Esophagus muscularis mucosa (tissue), 4 donors: ENCODE measurements at regions not wholly inside any gene's neighbourhood (a gene's known extent, or its start where the extent isn't known, plus 50 kb on each side); places are given as distances from the start of the nearest gene placed in this dataset.
"Not testable (repeated sequence)": the region's sequence is repeated elsewhere in the genome, so short reads cannot be mapped to it uniquely, and the experiment has no call there.

Experiments used
- DNase-seq: peaks from one replicate; pipeline ENCODE4 v3.0.0-alpha.2; 2017; ENCODE audit errors: extremely low spot score
- H3K27ac ChIP-seq, 4 donors: fragments of 200-600 bp; sonication (generic); replicated peaks in 1 of 4; 1 replicate in 3 of 4; 2 replicates in 1 of 4; pipeline ENCODE4 v1.5.1; 2016 to 2019; ENCODE audit warnings: mild to moderate bottlenecking in 1 of 4
- H3K27me3 ChIP-seq, 4 donors: fragments of 200-600 bp; sonication (generic); one replicate each; pipeline versions ENCODE4 v1.5.1 to v1.6.0; 2016 to 2019
- H3K36me3 ChIP-seq, 4 donors: fragments of 200-600 bp; sonication (generic); one replicate each; pipeline ENCODE4 v1.5.1; 2016 to 2019
- H3K4me1 ChIP-seq, 4 donors: fragments of 200-600 bp; sonication (generic); one replicate each; pipeline ENCODE4 v1.5.1; 2016 to 2019
- H3K4me3 ChIP-seq, 4 donors: fragments of 200-600 bp; sonication (generic); 1 replicate in 2 of 4; 2 replicates in 2 of 4; pipeline ENCODE4 v1.5.1; 2016 to 2019; ENCODE audit warnings: mild to moderate bottlenecking in 4 of 4, moderate library complexity in 1 of 4
- H3K9me3 ChIP-seq, 4 donors: fragments of 200-600 bp; sonication (generic); 1 replicate in 3 of 4; 2 replicates in 1 of 4; pipeline ENCODE4 v1.5.1; 2016 to 2019
- CTCF ChIP-seq, 3 experiments: fragments of 200-600 bp in 2 of 3; fragments of 450-650 bp in 1 of 3; sonication (generic) in 2 of 3; IDR thresholded peaks; one replicate each; pipeline ENCODE4 v1.5.1; 2017 to 2019; ENCODE audit warnings: antibody characterized with exemption in 3 of 3, mild to moderate bottlenecking in 2 of 3, moderate library complexity in 1 of 3
- EP300 ChIP-seq: sonication (generic); formaldehyde crosslinking; IDR thresholded peaks from one replicate; pipeline ENCODE4 v1.6.1; 2017; ENCODE audit warnings: antibody characterized with exemption
- POLR2A ChIP-seq: fragments of 450-650 bp; IDR thresholded peaks from one replicate; pipeline ENCODE4 v1.6.1; 2017; ENCODE audit warnings: antibody characterized with exemption, moderate library complexity, mild to moderate bottlenecking, low read depth
- POLR2AphosphoS5 ChIP-seq, 2 donors: sonication (generic); formaldehyde crosslinking; IDR thresholded peaks; one replicate each; pipeline ENCODE4 v1.6.1; 2017; ENCODE audit warnings: antibody characterized with exemption in 2 of 2
- WGBS: methylation state at CpG from one replicate; pipeline ENCODE4 v1.1.5; 2018; 5-methylcytosine and 5-hydroxymethylcytosine counted together
- intact Hi-C: fragments of 100-400 bp; cut with DNase I; formaldehyde crosslinking; loops from one replicate; pipeline ENCODE4 v1.15.1; 2023

- Histone ChIP-seq H3K9me3 (no peaks in the 10 kb centered on the region), H3K36me3 (no peaks in the 10 kb centered on the region), H3K27ac (no peak overlapping the region), H3K27me3 (no peaks in the 10 kb centered on the region), H3K4me3 (no peak overlapping the region), H3K4me1 (no peaks in the 10 kb centered on the region)
- intact Hi-C loops = no loop called here
- 78% methylated on average over 5 of the region's 5 CpGs for WGBS
- no peak for TF ChIP-seq EP300
- no peak for TF ChIP-seq CTCF (IDR thresholded peaks at IDR 0.05)
- TF ChIP-seq POLR2A = no peak
- no peak for DNase-seq
Observed at GRCh38 chr13:23025864-23026608, 154.7 kb upstream of the SGCG start.

- no peak overlapping the region for H3K27ac ChIP-seq
- H3K36me3 ChIP-seq = no peaks in the 10 kb centered on the region
- H3K4me3 ChIP-seq = no peak overlapping the region
- H3K9me3 ChIP-seq = no peaks in the 10 kb centered on the region
- intact Hi-C loops = no loop called here
- 47% methylated on average over 3 of the region's 3 CpGs for WGBS
- no peaks in the 10 kb centered on the region for H3K27me3 ChIP-seq
- TF ChIP-seq POLR2A (no peak), EP300 (no peak), POLR2AphosphoS5 (IDR thresholded peaks at IDR 0.05) (no peak), CTCF (IDR thresholded peaks at IDR 0.05) (no peak)
- H3K4me1 ChIP-seq = no peaks in the 10 kb centered on the region
- no peak for DNase-seq
Observed at GRCh38 chr13:23039266-23039935, 141.4 kb upstream of the SGCG start.

GRCh38 chr13:23042181-23042580, 138.6 kb upstream of the SGCG start:
- 89% methylated on average over 2 of the region's 2 CpGs for WGBS
- no peaks in the 10 kb centered on the region for H3K9me3 ChIP-seq
- no peak for TF ChIP-seq EP300
- H3K27ac ChIP-seq = no peak overlapping the region
- H3K4me1 ChIP-seq = no peaks in the 10 kb centered on the region
- H3K27me3 ChIP-seq = no peaks in the 10 kb centered on the region
- no peak for DNase-seq
- H3K4me3 ChIP-seq = no peak overlapping the region
- intact Hi-C loops = no loop called here
- no peaks in the 10 kb centered on the region for H3K36me3 ChIP-seq

GRCh38 chr13:23044906-23045305, 135.9 kb upstream of the SGCG start:
- no peaks in the 10 kb centered on the region for H3K9me3 ChIP-seq
- no peak overlapping the region for H3K27ac ChIP-seq
- TF ChIP-seq POLR2AphosphoS5 (IDR thresholded peaks at IDR 0.05) = no peak
- no peaks in the 10 kb centered on the region for H3K36me3 ChIP-seq
- 85% methylated on average over 1 of the region's 1 CpG for WGBS
- H3K4me3 ChIP-seq = no peak overlapping the region
- intact Hi-C loops = no loop called here
- H3K27me3 ChIP-seq = no peaks in the 10 kb centered on the region
- no peaks in the 10 kb centered on the region for H3K4me1 ChIP-seq
- no peak for DNase-seq

- H3K4me3 ChIP-seq = no peak overlapping the region
- DNase-seq = no peak
- TF ChIP-seq POLR2AphosphoS5 (IDR thresholded peaks at IDR 0.05) = no peak
- no peak for TF ChIP-seq EP300
- no peak for TF ChIP-seq POLR2A
- TF ChIP-seq CTCF (IDR thresholded peaks at IDR 0.05) = no peak
- no peaks in the 10 kb centered on the region for H3K27me3 ChIP-seq
- no peaks in the 10 kb centered on the region for H3K36me3 ChIP-seq
- no peak overlapping the region for H3K27ac ChIP-seq
- WGBS = 89% methylated on average over 3 of the region's 3 CpGs
- H3K4me1 ChIP-seq = no peaks in the 10 kb centered on the region
- intact Hi-C loops = no loop called here
- no peaks in the 10 kb centered on the region for H3K9me3 ChIP-seq
Observed at GRCh38 chr13:23050126-23050525, 130.7 kb upstream of the SGCG start.

GRCh38 chr13:23053711-23054110, 127.1 kb upstream of the SGCG start:
- DNase-seq, H3K4me3 ChIP-seq, intact Hi-C loops, H3K27ac ChIP-seq, H3K9me3 ChIP-seq, H3K4me1 ChIP-seq, H3K36me3 ChIP-seq, H3K27me3 ChIP-seq: not testable (repeated sequence)
- WGBS = 77% methylated on average over 5 of the region's 5 CpGs
